GM21786 (cell line): ENCODE measurements at regions not wholly inside any gene's neighbourhood (a gene's known extent, or its start where the extent isn't known, plus 50 kb on each side); places are given as distances from the start of the nearest gene placed in this dataset.

Experiments
- ATAC-seq: cut with Tn5 transposase; IDR thresholded peaks from one replicate; pipeline ENCODE4 v1.9.1; 2021; ENCODE audit not compliant: unreplicated experiment

DNA sequence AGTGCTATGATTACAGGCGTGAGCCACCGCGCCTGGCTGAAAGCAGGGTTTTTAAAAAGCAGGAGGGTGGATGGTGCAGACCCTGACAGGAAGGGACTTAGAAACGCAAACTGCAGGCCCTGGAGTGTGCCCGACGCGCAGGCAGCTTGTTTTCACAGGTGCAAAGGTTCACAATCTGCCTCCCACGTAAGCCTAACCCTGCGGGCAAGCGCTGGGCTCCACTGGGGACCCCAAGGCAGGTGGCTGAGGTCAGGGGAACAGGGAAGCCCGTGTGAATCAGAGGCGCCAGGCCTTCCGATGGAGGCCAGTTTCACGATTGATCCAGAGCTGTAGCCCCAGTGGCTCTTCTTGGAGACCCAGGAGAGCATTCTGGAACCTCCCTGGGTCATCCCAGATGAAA lies 256.3 kb downstream of the BRD1 start:
- ATAC-seq, result no peak

DNA sequence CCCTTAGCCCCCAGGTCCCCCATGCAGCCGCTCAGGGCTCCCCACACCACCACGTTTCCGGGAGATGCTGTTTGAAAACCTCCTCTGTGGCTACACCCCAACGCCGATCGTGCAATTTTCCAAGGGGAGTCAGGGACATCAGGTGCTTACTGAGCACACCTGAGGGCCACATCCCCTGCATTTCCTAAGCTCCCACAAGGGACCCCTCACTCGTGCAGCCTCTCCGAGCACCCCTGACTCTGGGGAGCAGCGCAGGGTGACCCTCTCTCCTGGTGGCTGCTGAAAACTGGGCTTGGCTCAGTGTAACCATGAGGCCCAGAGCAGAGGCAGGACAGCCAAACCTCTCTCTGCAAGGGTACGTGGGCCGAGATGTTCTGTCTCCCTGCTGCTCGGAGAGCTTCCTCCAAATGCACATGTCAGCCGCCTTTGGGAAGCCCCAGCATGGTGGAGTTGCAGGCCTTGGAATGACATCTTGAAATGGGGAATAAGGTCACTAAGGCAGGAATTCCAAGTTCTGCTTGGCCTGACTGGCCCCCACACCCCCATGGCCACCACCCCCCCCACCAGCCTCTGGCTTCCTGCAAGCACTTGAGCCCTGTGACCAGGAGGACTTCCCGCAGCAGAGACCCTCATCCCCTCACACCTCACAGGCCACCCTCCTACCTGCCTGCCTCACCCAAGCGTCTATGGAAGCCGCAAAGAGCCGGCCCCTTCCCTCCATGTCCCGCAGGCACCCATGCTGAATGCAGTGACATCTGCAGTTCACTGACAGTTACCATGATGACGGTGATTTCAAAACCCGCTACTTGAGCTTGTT lies 257.4 kb downstream of the BRD1 start:
- no peak for ATAC-seq

DNA sequence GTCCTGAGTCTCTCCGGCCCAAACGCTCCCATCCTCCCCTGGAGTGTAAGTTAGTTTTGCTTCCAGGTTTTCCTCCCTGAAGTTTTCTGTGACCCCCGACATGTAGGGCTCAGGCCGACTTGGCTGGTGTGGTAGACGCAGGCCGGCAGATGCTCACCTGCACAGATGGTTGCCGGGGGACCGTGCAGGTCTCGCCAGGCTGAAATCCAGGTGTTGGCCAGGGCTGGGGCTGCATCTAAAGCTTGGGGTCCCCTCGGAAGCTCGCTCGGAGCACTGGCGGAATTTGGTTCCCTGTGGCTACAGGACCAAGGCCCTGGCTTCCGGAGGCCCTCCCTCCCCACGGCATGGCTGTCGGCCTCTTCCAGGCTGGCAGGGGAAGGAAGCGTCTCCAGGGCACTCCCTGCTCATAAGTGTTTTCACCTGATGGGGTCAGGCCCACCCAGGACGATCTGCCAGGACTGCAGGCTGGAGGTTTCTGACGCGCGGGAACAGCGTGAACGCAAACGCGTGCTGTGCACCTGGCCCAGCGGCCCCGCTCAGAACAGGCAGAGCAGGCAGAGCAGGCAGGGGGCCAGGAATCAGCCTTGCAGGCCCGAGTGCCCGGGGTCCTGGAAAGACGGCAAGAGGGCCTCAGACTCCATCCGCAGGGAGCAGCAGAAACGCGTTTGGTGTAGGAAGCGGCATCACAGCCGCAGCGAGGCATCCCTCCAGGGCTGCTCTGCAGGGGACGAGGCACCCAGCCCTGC lies 258.2 kb downstream of the BRD1 start:
- no peak for ATAC-seq

DNA sequence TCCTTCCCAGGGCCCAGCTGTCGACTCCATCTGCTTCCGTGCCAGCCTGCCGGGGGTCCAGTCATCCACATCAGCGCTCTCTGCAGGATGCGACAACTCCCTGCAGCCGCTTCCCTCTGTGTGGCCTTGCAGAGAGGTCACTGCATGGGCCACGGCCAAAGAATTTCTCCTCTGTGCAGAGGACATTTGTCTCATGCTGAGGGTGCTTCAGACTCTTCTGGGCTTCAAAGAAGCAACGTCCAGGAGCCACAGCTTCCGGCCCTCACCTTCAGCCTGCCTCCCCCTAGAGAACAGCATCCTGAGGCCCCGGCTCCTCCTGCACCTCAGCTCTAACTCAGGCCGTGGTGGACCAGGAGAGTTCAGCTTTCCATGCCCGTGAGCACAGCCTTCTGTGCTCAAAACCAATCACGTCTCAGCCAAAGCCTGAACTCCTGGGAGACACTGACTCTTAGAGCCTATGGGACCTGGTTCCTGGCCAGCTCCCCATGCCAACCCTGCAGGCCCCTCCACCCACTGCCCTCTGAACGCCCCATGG lies 258.9 kb downstream of the BRD1 start:
- no peak for ATAC-seq

DNA sequence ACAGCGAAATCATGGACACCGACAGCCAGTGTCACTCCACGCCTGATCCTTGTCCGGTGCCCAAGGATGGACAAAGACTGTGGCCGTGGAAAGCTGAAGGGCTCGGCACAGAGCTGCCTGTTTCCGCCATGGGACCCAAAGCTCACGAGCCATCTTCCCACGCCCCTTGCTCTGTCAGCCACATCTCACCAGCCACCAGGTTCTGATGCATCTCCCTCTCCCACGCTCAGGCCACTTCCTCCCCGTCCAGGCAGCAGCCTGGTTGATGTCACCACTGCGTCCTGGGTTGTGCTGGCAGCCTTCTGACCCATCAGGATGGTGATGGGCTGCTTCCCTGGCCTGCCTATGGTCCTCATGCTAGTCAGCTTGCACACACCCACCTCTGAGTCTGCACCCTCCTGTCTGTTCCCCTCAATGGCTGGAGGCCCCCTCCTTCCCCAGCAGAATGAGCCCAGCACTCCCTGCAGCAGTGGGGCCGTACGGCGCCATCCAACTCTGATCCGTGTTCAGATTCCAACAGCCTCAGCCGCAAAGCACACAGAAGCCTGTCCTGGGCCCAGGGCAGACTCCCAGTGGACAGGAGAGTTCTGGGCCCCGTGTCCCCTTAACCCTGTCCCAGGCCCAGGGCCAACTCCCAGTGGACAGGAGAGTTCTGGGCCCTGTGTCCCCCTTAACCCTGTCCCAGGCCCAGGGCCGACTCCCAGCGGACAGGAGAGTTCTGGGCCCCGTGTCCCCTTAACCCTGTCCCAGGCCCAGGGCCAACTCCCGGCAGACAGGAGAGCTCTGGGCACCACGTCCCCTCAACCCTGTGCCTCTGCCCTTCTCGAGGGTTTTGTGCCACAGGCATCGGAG lies 259.5 kb downstream of the BRD1 start:
- no peak for ATAC-seq

DNA sequence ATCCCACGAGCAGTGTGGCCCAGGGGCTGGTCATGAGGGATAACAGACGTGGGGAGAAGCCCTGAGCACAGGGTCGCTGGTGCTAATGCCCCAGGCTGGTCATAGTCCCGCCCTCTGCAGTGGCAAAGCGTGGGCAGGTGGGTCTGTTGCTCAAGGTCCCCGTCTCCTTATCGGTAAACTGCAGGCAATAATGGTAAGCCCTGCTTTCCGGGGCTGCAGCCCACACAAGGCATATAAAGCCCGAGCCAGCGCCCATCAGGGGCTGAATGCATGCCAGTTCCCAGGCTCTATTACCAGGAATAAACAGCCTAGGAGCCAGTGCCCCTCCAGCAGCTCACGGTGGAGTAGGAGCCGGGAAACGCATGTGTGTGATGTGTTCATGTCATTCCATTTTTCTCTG lies 261.0 kb downstream of the BRD1 start:
- ATAC-seq, result no peak

DNA sequence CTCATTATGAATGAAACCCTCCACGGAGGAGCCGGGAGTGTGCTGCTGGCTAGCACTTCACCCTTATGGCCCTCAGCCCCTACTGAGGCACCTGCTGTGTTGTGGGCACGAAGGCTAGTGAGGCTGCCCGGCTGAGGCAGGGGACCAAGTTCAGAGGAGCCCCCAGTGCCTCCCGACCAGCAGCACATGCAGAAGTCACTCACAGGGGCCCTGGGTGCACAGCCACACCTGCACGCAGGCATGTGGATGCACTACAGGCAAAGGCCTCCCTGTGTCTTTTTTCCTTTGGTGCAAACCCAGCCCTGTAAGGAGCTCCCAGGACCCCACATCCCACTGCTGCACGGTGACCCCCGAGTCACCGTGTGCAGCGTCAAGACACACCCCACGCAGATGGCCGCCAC lies 261.5 kb downstream of the BRD1 start:
- ATAC-seq, result no peak

DNA sequence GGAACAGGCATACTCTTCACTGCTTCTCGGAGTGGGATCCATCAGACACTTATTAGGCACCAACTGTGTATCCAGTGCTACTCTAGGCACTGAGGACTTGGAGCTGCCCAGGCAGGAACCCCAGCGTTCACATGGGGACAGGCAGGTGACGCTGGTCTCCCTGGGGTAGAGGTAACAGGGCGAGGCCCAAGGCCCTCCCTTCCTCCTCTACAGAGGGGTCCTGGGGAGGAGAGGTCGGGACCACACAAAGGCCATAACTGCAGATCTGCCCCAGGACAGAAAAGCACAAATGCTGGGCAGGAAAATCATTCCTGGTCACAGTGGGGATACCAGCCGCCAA lies 262.2 kb downstream of the BRD1 start:
- ATAC-seq, result no peak

DNA sequence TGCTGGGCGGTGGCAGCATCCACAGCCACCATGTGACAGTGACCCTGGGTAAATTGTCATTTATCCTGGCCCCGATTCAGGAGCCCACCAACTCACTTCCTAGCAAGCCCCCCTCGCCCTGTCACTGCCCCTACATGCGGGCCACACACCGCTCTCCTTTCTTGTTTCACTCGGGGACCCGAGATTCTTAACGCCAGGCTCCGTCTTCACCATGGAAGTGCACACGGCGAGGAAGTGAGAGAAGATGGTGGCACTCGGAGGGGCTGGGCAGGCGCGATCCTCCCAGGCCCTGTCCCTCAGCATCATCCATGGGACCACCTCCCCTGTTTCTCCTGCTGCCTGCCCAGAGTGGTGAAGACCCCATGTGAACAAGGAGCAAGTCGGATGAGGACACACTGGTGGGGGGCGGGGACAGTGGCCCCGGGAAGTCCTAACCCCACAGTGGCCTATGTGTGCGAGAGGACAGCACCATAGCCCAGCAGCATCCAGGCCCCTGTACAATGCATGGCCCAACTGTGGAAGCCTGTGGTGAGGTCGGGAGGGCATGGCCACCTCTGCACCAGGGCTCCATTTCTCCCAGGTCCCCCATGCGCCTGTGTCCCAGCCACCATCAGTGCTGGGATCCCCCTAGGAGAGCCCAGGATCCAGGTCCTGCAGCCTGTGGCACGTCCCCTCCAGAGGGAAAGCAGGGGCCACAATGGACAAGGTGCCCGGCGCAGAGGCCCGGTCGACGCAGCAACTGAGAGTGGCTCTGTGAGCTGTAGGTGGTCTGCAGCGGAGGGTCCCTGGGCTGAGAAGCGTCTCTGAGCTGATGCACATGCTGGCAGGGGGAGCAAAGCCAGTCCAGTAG lies 262.8 kb downstream of the BRD1 start:
- ATAC-seq, result no peak

DNA sequence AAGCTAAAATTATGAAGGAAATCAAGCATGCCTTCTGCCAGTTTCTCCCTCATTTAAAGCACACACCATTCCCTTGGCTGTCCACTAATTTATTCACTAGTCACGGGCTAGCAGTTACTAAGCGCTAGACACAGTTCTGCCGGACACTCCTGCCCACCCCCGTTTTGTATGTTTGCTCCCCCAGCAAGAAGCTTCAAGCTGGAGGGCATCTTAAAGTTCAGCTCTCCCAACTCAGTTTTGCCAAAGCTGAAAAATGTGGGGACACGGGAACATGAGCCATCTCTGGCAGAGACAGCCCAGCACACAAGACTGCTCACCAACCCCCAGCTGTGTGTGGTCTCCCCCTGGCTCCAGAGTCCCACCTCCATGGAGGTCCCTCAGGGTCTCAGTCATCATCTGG lies 263.6 kb downstream of the BRD1 start:
- no peak for ATAC-seq

DNA sequence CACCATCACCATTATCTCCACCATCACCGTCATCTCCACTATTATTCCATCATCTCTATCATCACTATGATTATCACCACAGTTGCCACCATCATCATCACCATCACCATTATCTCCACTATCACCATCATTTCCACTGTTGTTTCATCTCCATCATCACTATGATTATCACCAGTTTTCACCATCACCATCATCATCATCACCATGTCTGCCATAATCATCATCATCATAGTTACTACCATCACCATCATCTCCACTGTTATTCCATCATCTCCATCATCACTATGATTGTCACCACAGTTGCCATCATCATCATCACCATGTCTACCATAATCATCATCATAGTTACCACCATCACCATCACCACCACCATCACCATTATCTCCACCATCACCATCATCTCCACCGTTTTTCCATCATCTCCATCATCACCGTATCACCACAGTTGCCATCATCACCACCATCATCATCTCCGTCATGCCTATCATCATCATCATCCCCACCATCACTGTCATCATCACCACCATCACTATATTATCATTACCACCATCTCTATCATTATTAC lies 264.9 kb downstream of the BRD1 start:
- no peak for ATAC-seq

DNA sequence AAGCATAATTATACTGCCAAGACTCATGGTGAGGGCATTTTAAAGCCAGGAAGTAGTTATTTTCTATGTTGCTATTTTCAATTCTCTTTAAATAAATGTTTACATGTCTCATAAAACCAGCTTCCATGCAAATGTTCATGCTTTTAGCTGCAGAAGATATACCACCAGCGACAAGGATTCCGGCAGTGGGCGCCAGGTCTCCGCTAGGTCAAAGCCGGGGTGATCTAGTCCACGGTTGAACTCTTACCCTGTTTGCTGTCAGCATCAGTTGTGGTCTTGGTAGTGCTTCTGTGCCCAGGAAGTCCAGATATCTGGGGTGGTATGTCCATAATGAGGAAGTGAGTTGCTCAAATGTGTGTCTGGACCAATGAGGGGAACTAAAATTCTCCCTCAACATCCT lies 265.7 kb downstream of the BRD1 start:
- no peak for ATAC-seq

DNA sequence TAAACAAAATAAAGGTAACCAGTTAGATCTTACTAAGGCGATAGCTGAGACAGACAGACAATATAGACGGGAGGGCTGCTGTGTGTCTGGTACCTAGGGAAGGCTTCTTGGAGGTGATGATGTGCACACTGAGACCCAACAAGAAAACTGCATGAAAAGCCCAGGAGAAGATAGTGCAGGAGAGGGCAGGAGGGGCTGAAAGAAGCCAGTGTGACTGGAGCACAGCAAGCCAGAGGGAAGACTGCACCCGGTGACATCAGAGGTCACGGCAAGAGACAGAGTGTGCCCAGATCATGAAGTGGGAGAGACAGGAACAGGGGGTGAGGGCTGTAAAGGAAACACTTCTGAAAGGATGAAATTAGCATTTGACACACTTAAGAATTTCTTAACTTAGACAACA lies 266.3 kb downstream of the BRD1 start:
- ATAC-seq, result no peak

DNA sequence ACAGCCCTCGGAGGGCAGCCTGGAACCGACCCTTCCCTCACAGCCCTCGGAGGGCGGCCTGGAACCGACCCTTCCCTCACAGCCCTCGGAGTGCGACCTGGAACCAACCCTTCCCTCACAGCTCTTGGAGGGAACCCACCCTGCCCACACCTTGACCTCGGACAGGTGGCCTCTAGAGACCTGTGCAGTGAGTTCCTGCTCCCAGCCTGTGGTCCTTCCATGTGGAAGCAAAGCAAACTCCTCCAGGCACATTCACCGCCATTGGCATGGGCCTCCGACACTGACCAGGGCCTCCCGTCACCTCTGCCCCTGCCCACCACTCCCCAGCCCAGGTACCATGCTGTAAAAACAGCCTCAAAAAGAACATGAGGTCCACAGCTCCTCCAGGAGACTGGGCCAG lies 272.1 kb downstream of the BRD1 start:
- no peak for ATAC-seq

DNA sequence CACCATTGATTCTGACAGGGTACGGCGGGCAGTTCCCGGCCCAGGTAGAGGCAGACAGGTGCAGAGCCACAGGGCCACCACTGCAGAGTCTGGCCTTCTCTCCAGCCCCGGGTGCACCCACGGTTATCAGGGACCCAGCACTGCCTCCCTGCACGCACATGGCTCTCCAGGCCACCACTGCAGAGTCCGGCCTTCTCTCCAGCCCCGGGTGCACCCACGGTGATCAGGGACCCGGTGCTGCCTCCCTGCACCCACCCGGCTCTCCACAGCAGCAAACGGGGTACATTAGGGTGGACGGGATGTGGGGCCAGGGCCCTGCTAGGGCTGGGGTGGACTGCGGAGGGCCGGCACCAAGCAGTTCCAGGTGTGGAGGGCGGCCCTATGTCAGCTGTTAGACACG lies 272.9 kb downstream of the BRD1 start:
- ATAC-seq, result no peak

DNA sequence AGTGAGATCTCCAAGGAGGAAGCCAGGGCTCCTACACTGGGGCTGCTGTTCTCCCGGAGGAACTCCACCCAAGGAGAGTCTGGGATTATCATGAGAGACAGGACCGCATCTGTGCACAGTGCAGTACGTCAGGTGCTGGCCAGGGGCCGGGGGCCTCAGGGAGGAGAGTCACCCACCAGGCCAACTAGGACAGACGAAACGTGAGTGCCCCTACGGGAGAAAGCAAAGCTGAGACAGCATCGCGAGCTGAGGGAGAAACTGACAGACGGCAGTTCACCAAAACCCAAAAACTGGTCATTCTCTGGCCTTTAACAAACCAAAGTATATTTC lies 273.4 kb downstream of the BRD1 start:
- ATAC-seq, result no peak

DNA sequence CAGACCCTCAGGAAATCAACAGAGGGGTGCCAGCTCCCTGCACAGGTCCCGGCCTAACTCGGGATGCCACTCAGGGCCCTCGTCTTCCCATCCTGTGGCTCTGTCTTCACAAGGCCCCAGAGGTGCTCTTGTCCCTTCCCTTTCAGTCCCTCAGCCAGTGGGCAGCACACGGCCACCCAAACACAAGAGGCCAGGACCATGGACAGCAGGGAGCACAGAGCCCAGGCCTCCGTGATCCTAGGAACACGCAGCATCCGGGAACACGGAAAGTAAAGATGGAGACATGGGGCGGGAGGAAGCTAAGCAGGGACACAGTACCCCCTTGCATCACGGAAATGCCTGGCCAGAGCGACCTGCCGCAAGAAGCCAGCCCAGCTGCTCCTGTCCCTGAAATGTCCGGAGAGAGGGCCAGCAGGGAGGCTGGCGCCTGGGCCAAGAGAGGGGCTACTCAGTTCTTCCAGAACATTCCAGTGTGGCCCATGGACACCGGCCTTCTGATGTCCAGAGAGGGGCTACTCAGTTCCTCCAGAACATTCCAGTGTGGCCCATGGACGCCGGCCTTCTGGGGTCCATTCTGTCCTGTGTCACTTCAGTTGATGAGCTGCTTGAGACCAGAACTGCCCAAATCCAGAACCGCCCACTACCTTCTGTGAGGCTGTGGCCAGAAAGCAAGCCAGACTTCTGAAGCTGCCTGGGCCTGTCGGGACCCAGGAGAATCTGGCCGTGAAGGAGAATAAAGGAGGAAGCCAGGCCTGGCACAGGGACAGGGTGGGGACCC lies 274.0 kb downstream of the BRD1 start:
- ATAC-seq, result no peak

DNA sequence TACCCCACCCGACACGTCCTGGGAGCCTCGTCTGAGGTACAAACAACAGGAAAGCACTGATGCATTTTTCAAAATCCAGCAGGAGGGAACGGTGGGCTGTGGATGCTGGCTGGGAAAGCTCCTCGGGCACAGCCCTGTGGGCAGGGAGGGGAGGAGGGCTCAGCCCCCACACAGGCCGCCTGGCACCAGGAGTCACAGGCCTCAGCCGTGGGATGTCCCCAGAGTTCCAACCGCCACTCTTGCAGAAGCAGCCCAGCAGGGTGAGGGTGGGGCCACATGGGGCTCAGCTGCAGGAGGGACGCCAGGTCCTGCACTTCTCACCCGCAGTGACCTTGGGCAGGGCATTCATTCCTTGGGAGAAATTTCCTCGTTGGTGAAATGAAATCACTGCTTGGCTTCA lies 274.6 kb downstream of the BRD1 start:
- ATAC-seq, result no peak

DNA sequence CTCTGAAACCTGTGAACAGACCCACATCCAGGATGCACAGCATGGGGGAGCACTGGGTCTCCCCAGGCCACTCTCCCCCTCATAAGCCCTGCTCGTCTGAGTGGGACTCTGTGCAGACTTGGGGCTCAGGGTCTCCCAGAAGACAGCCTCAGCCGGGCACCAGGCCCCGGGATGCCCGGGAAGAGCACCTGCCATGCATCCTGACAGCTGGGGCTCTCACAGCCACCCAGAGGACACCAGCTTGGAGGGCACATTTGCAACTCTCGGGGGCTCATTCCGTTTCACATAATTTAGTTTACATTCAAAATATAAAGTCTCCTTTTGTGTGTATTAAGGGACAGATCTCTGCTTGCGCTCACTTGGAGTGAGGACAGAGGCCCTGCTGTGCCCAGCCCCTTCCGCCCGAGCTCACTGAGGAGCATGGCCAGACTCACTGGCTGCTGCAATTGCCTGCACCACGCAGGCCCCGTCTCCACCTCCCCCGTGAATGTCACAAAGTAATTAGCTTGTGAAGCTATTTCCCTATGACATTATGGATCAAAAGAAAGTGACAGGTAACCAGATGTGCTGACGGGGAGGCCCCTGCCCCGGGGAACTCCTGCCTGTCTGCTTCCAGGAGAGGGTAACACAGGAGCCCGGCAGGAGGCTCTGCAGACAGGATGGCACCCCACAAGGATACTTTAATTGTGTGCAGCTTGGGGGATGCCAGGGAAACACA lies 275.6 kb downstream of the BRD1 start:
- no peak for ATAC-seq
